DND-41 (cell line): ENCODE measurements at regions not wholly inside any gene's neighbourhood (a gene's known extent, or its start where the extent isn't known, plus 50 kb on each side); places are given as distances from the start of the nearest gene placed in this dataset.

ENCODE experiments used
- ATAC-seq: fragments of 200-7000 bp; cut with Tn5 transposase; 3 replicates; pipeline ENCODE4 v1.9.1; 2021; ENCODE audit warnings: low read depth; ENCODE audit not compliant: insufficient read depth
- DNase-seq: peaks from one replicate; pipeline ENCODE4 v3.0.0-alpha.2; 2020
- H2AFZ ChIP-seq: 2 replicates; pipeline ENCODE4 v1.6.0; 2012; ENCODE audit warnings: low read depth, low read length
- H3K27ac ChIP-seq: 2 replicates; pipeline ENCODE4 v1.5.1; 2012; ENCODE audit warnings: low read length, inconsistent platforms
- H3K27me3 ChIP-seq: fragments of 200-600 bp; sonication (generic); 2 replicates; pipeline ENCODE4 v1.6.0; 2012; ENCODE audit warnings: low read length, mild to moderate bottlenecking, inconsistent platforms; ENCODE audit not compliant: insufficient read depth, poor library complexity
- H3K36me3 ChIP-seq: 2 replicates; pipeline ENCODE4 v1.5.1; 2012; ENCODE audit warnings: low read length, inconsistent platforms; ENCODE audit not compliant: insufficient read depth
- H3K4me1 ChIP-seq: 2 replicates; pipeline ENCODE4 v1.5.1; 2012; ENCODE audit warnings: mild to moderate bottlenecking, low read length; ENCODE audit not compliant: insufficient read depth
- H3K4me2 ChIP-seq: 2 replicates; pipeline ENCODE4 v1.6.0; 2012; ENCODE audit warnings: mild to moderate bottlenecking, moderate library complexity, low read length, inconsistent platforms; ENCODE audit not compliant: insufficient read depth
- H3K4me3 ChIP-seq, 2 experiments: fragments of 200-600 bp in 1 of 2; shearing (Covaris generic) in 1 of 2; 2 replicates each; pipeline ENCODE4 v1.5.1; 2012 to 2016; ENCODE audit warnings: inconsistent platforms in 2 of 2, low read length in 2 of 2, mild to moderate bottlenecking in 2 of 2, low read depth in 1 of 2, moderate library complexity in 1 of 2
- H3K79me2 ChIP-seq: 2 replicates; pipeline ENCODE4 v1.6.0; 2012; ENCODE audit warnings: low read length, inconsistent platforms; ENCODE audit not compliant: insufficient read depth
- H3K9ac ChIP-seq: 2 replicates; pipeline ENCODE4 v1.6.0; 2012; ENCODE audit warnings: low read depth, mild to moderate bottlenecking, inconsistent platforms, low read length, moderate library complexity
- H3K9me3 ChIP-seq: 2 replicates; pipeline ENCODE4 v1.5.1; 2012; ENCODE audit warnings: low read length, moderate library complexity, mild to moderate bottlenecking, inconsistent platforms; ENCODE audit not compliant: insufficient read depth, severe bottlenecking
- H4K20me1 ChIP-seq: 2 replicates; pipeline ENCODE4 v1.6.0; 2012; ENCODE audit warnings: low read length; ENCODE audit not compliant: insufficient read depth
- CTCF ChIP-seq: IDR thresholded peaks from 2 replicates; pipeline ENCODE4 v1.5.1; 2012; ENCODE audit warnings: borderline replicate concordance, low read length, moderate library complexity, mild to moderate bottlenecking; ENCODE audit not compliant: poor library complexity, severe bottlenecking; ENCODE audit errors: extremely low read depth
- EZH2 ChIP-seq: IDR thresholded peaks from 3 replicates; pipeline ENCODE4 v1.6.1; 2012; ENCODE audit warnings: borderline replicate concordance, low read depth, mild to moderate bottlenecking, moderate library complexity, low read length, inconsistent platforms; ENCODE audit not compliant: severe bottlenecking

- no peak for ATAC-seq
- Histone ChIP-seq H3K27ac (no peak overlapping the region), H4K20me1 (no peaks in the 10 kb centered on the region), H3K9me3 (no peaks in the 10 kb centered on the region), H3K27me3 (no peaks in the 10 kb centered on the region), H3K9ac (no peak overlapping the region), H3K79me2 (no peaks in the 10 kb centered on the region), H3K4me3 (no peak overlapping the region), H3K36me3 (no peaks in the 10 kb centered on the region), H3K4me2 (no peak overlapping the region), H3K4me1 (no peaks in the 10 kb centered on the region), H2AFZ (no peak overlapping the region)
- DNase-seq: no peak
- TF ChIP-seq EZH2 (no peak), CTCF (no peak)
Measured at GRCh38 chr17:69757688-69758430, 317.2 kb upstream of the KCNJ16 start.

- ATAC-seq (no peak), DNase-seq (no peak)
- Histone ChIP-seq H3K27me3 (no peaks in the 10 kb centered on the region), H3K79me2 (no peaks in the 10 kb centered on the region), H2AFZ (no peak overlapping the region), H3K4me1 (no peaks in the 10 kb centered on the region), H3K27ac (no peak overlapping the region), H4K20me1 (no peaks in the 10 kb centered on the region), H3K36me3 (no peaks in the 10 kb centered on the region), H3K9ac (no peak overlapping the region), H3K4me2 (no peak overlapping the region), H3K4me3 (no peak overlapping the region), H3K9me3 (no peaks in the 10 kb centered on the region)
- TF ChIP-seq EZH2 (no peak), CTCF (no peak)
Measured at GRCh38 chr17:69760562-69760961, 314.5 kb upstream of the KCNJ16 start.

GRCh38 chr17:69761011-69761410, 314.0 kb upstream of the KCNJ16 start:
- Histone ChIP-seq H3K4me3 (no peak overlapping the region), H3K27ac (no peak overlapping the region), H3K4me1 (no peaks in the 10 kb centered on the region), H3K36me3 (no peaks in the 10 kb centered on the region), H2AFZ (no peak overlapping the region), H3K9me3 (no peaks in the 10 kb centered on the region), H3K27me3 (no peaks in the 10 kb centered on the region), H3K4me2 (no peak overlapping the region), H3K9ac (no peak overlapping the region), H4K20me1 (no peaks in the 10 kb centered on the region), H3K79me2 (no peaks in the 10 kb centered on the region)
- DNase-seq: no peak
- no peak for ATAC-seq
- TF ChIP-seq CTCF (no peak), EZH2 (no peak)
